Chondrocyte (in vitro differentiated cells): ENCODE measurements at regions not wholly inside any gene's neighbourhood (a gene's known extent, or its start where the extent isn't known, plus 50 kb on each side); places are given as distances from the start of the nearest gene placed in this dataset.

Source experiments
- DNase-seq: peaks from one replicate; pipeline ENCODE4 v3.0.0; 2021; ENCODE audit warnings: mixed read lengths, low spot score
- H3K27ac Mint-ChIP-seq: one replicate; pipeline ENCODE4 v1.8.0; 2021; ENCODE audit warnings: mild to moderate bottlenecking, moderate library complexity, mixed read lengths; ENCODE audit not compliant: unreplicated experiment
- H3K27me3 Mint-ChIP-seq: 2 replicates; pipeline ENCODE4 v1.8.0; 2021; ENCODE audit warnings: low read depth, mixed read lengths
- H3K36me3 Mint-ChIP-seq: 2 replicates; pipeline ENCODE4 v1.8.0; 2021; ENCODE audit warnings: low read depth, mixed read lengths
- H3K4me1 Mint-ChIP-seq: 2 replicates; pipeline ENCODE4 v1.8.0; 2021; ENCODE audit warnings: low read depth, mild to moderate bottlenecking, mixed read lengths
- H3K4me3 Mint-ChIP-seq: one replicate; pipeline ENCODE4 v1.8.0; 2021; ENCODE audit warnings: mild to moderate bottlenecking, moderate library complexity, mixed read lengths; ENCODE audit not compliant: unreplicated experiment
- H3K9me3 Mint-ChIP-seq: 2 replicates; pipeline ENCODE4 v1.8.0; 2021; ENCODE audit warnings: low read depth, mixed read lengths
- CTCF ChIP-seq: fragments of 200-600 bp; sonication (generic); IDR thresholded peaks from 2 replicates; pipeline ENCODE4 v1.5.0; 2021; ENCODE audit warnings: antibody characterized with exemption, mild to moderate bottlenecking, moderate library complexity

GRCh38 chr15:96123028-96123400 lies 207.5 kb upstream of the NR2F2 start:
- Mint-ChIP-seq H3K4me3 (no peak overlapping the region), H3K4me1 (peaks cover 22% of the 10 kb centered on the region), H3K36me3 (no peaks in the 10 kb centered on the region), H3K27me3 (no peaks in the 10 kb centered on the region), H3K9me3 (no peaks in the 10 kb centered on the region), H3K27ac (no peak overlapping the region)
- DNase-seq, result no peak
- TF ChIP-seq CTCF, result no peak

- TF ChIP-seq CTCF, result no peak
- Mint-ChIP-seq H3K27ac (no peak overlapping the region), H3K9me3 (no peaks in the 10 kb centered on the region), H3K27me3 (no peaks in the 10 kb centered on the region), H3K36me3 (no peaks in the 10 kb centered on the region), H3K4me3 (no peak overlapping the region), H3K4me1 (peaks cover 22% of the 10 kb centered on the region)
- DNase-seq, result no peak
These were observed 206.8 kb upstream of the NR2F2 start for GRCh38 chr15:96123630-96124187.

GRCh38 chr15:96124436-96124835 lies 206.1 kb upstream of the NR2F2 start:
- no peaks in the 10 kb centered on the region for H3K27me3 Mint-ChIP-seq
- no peak for TF ChIP-seq CTCF
- no peak overlapping the region for H3K27ac Mint-ChIP-seq
- peaks cover 22% of the 10 kb centered on the region for H3K4me1 Mint-ChIP-seq
- no peak for DNase-seq
- H3K9me3 Mint-ChIP-seq, result no peaks in the 10 kb centered on the region
- no peak overlapping the region for H3K4me3 Mint-ChIP-seq
- no peaks in the 10 kb centered on the region for H3K36me3 Mint-ChIP-seq

- TF ChIP-seq CTCF, result no peak
- Mint-ChIP-seq H3K36me3 (no peaks in the 10 kb centered on the region), H3K9me3 (no peaks in the 10 kb centered on the region), H3K27me3 (no peaks in the 10 kb centered on the region), H3K4me3 (no peak overlapping the region), H3K27ac (no peak overlapping the region), H3K4me1 (peaks cover 20% of the 10 kb centered on the region)
- no peak for DNase-seq
These were observed 204.6 kb upstream of the NR2F2 start for GRCh38 chr15:96125721-96126415.

- no peak for DNase-seq
- Mint-ChIP-seq H3K4me1 (peaks cover 14% of the 10 kb centered on the region), H3K36me3 (no peaks in the 10 kb centered on the region), H3K27ac (no peak overlapping the region), H3K9me3 (no peaks in the 10 kb centered on the region), H3K4me3 (no peak overlapping the region), H3K27me3 (no peaks in the 10 kb centered on the region)
- no peak for TF ChIP-seq CTCF
These were observed 203.6 kb upstream of the NR2F2 start for GRCh38 chr15:96126859-96127258.
